ENCODE measurements at regions not wholly inside any gene's neighbourhood (a gene's known extent, or its start where the extent isn't known, plus 50 kb on each side); places are given as distances from the start of the nearest gene placed in this dataset.
"Not testable (repeated sequence)": the region's sequence is repeated elsewhere in the genome, so short reads cannot be mapped to it uniquely, and the experiment has no call there.

DNA sequence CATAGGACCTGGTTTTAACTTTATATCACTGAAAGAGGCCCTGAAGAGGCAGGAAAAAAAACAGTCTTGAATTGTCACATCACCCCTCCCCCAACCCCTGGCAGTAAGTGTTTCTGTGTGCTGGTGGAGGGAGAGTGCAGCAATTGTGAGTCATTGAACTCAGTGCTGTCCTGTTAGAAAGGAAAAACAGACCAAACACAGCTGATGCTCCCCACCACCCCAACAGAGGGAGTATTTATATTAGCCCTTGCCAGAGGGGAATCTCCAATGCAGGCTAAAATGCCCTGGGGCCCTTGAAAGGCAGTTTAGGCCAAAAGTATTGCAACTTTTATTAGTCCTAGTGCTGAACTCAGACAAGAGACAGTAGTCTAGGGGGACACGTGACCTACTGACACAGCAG, 197.8 kb upstream of the AGTR2 start:
- no peak for DNase-seq

DNA sequence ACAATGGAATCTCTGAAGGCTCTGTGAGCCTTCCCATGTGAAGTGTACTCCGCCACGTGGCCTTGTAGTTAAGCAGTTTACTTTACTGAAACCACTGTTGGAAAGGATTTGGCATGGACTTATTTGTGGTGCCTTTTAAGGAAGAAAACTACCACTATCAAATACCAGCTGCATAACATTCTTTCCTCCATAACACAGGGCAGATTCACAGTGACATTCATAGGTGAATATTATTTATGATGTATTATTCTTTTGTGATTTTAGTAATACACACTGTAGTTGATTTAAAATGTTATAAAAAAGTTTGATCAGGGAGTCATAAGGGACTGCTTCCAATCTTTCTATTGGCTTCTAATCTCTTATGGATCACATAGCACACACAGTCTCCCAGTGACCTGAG, 192.5 kb upstream of the AGTR2 start:
- no peak for DNase-seq

DNA sequence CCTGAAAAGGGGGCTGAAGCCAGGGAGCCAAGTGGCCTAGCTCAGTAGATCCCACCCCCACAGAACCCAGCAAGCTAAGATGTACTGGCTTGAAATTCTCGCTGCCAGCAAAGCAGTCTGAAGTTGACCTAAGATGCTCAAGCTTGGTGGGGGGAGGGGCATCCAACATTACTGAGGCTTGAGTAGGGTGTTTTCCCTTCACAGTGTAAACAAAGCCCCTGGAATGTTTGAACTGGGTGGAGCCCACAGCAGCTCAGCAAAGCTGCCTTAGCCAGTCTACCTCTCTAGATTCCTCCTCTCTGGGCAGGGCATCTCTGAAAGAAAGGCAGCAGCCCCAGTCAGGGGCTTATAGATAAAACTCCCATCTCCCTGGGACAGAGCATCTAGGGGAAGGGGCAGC, 187.4 kb upstream of the AGTR2 start:
- DNase-seq = not testable (repeated sequence)

DNA sequence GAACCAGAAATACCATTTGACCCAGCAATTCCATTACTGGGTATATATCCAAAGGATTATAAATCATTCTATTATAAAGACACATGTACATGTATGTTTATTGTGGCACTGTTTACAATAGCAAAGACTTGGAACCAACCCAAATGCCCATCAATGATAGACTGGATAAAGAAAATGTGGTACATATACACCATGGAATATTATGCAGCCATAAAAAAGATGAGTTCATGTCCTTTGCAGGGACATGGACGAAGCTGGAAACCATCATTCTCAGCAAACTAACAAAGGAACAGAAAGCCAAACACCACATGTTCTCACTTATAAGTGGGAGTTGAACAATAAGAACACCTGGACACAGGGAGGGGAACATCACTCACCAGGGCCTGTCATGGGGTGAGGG, 183.1 kb upstream of the AGTR2 start:
- DNase-seq = not testable (repeated sequence)

DNA sequence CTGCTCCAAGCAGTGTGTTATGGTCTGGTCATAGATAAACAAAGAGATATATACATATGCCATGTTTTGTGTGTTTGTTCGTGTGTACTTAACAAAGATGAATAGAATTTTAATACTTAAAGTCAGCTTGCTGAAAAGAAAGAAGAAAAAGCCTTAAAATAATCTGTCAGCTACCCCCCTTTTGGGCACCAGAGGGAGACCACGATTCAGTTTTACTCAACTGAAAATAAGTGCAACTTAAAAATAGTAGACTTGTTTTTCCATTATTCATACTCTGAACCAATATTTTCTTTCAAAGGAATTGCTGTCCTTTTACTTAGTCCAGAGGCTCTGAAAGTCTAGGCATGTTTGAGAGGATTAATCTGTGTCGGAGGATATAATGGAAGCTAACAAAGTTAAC, 181.7 kb upstream of the AGTR2 start:
- no peak for DNase-seq

DNA sequence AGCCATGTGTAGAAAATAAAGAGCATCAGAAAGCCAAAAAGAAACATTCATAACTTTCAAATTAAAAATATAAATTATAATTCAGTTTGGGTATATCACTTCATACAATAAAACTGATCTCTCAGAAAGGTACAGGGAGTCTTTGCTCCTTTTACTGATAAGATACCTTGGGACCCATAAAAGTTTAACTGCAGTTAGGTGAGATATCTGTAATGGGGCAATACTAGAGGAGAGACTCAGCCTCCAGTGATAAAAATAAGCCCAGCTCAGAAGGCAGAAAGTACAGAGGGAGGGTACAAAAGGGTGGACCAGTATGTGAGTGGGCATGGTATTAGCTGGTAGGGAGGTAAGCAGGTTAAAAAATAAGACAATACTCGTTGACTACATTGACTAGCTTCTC, 180.9 kb upstream of the AGTR2 start:
- no peak for DNase-seq

DNA sequence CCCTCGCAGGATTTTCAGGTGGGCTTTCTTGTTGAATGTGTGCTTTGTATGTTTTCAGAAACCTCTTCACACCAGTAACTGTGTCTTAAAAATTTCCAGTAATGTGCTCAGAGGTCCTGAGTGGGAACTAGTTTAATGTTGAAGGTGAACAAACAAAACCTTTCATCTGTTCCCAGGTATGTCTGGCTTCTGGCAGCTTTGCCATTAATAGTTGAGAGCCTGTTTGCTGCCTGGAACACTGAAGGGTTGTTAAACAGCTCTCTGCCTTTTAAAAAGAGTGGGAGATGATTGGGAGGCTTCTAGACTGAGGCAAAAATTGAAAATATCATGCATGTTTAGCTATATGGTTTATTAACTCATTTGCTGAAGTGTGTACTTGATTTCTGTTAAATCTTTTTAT, 161.2 kb upstream of the AGTR2 start:
- DNase-seq = no peak

DNA sequence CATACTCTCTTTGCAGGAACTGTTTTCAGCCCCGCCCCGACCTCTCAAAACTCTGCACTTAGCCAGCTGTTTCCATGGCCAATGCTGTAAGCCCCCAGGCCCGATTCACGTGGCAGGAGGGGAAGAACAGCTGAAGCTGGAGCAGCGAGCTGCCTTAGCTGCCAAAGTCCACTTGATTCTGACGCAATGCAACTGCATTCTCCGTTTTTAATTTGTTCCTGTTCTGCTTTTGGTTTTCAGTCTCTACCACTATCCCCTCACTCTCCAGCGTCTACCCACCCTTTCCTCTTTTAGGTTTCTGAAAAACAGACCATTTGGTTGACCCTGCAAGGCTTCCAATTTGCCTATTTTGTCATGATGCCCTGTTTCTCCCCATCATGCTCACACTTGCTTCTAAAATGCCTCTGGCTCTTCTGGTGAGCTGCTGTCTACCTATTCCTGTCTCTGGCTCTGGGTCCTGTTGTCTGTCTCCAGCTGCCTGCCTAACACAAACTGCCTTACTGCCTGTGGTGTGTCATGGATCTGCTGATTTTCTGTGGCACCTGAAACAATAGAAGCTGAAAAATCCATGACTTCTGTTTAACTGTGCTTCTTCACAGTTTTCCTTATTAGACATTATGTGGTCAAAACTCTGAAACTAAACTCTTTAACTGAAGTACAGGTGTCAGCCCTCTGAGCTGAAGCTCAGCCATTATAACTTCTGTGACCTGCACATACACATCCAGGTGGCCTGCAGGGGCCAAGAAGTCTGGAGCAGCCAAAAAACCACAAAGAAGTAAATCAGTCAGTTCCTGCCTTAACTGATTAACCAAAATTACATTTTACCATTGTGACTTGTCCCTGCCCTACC, 160.5 kb upstream of the AGTR2 start:
- no peak for DNase-seq

DNA sequence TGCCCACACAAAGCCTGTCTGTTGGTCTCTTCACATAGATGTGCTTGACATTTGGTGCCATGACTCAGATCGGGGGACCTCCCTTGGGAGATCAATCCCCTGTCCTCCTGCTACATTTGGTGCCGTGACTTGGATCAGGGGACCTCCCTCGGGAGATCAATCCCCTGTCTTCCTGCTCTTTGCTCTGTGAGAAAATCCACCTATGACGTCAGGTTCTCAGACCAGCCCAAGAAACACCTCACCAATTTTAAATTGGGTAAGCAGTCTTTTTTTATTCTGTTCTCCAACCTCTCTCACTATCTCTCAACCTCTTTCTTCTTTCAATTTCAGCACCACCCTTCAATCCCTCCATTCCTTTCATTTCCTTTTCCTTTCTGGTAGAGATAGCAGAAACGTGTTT, 159.6 kb upstream of the AGTR2 start:
- DNase-seq = no peak

DNA sequence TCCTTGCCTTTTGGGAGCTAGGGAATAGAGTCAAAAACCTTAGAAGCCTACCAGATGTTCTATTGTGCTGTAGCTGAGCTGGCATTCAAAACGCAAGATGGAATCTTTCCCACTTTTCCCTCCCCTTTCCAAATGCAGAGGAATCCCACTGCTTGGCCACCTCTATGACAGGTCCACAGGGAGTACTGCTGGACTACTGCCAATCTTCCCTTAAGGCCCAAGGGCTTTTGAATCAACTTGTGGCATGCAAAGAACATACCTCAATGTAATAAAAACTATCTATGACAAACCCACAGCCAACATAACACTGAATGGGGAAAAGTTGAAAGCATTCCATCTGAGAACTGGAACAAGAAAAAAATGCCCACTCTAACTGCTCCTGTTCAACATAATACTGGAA, 139.2 kb upstream of the AGTR2 start:
- no peak for DNase-seq
